NT2/D1 (cell line): ENCODE measurements at regions not wholly inside any gene's neighbourhood (a gene's known extent, or its start where the extent isn't known, plus 50 kb on each side); places are given as distances from the start of the nearest gene placed in this dataset.

Experiments used
- SUZ12 ChIP-seq: IDR thresholded peaks from 2 replicates; pipeline ENCODE4 v1.6.1; 2011; ENCODE audit not compliant: insufficient read length, insufficient read depth; ENCODE audit errors: extremely low read depth
- YY1 ChIP-seq: IDR thresholded peaks from 2 replicates; pipeline ENCODE4 v1.6.1; 2011; ENCODE audit not compliant: insufficient read length, insufficient read depth
- ZNF274 ChIP-seq: IDR thresholded peaks from 2 replicates; pipeline ENCODE4 v1.6.1; 2011; ENCODE audit warnings: mild to moderate bottlenecking, low read depth, low read length

GRCh38 chrX:96386981-96387380, 297.7 kb upstream of the DIAPH2 start:
- no peak for TF ChIP-seq SUZ12
- no peak for TF ChIP-seq ZNF274
- TF ChIP-seq YY1: no peak
